ENCODE measurements at regions not wholly inside any gene's neighbourhood (a gene's known extent, or its start where the extent isn't known, plus 50 kb on each side); places are given as distances from the start of the nearest gene placed in this dataset.

DNA sequence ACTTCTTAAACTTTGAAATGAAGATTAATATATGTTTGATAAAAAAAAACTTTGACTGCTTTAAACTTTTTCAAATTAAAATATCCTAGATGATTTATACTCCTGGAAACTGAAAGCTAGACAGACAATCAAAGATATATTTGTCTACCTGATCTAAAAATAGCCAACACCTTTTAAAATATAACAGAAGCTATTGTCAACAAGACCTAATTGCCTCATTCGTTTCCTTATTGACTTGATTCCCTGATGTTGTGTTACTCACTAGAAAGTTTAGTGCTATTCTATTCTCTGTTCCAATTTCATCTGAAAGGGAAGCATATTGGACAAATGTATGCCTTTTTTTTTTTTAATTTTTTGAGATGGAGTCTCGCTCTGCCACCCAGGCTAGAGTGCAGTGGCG is 445.6 kb upstream of the ADAMTS5 start:
- TF ChIP-seq CTCF (IDR thresholded peaks at IDR 0.05) = no peak
- H3K4me3 ChIP-seq = no peak overlapping the region
- H3K27ac ChIP-seq = no peak overlapping the region
- DNase-seq (ENCODE audit: low spot score) = no peak

GRCh38 chr21:27408826-27409225 is 441.9 kb upstream of the ADAMTS5 start:
- DNase-seq (ENCODE audit: low spot score) = no peak
- TF ChIP-seq CTCF (IDR thresholded peaks at IDR 0.05) = no peak
- H3K4me3 ChIP-seq = no peak overlapping the region
- H3K27ac ChIP-seq = no peak overlapping the region

- DNase-seq (ENCODE audit: low spot score) = no peak
- H3K27ac ChIP-seq = no peak overlapping the region
- TF ChIP-seq CTCF (IDR thresholded peaks at IDR 0.05) = no peak
- no peak overlapping the region for H3K4me3 ChIP-seq
Observed at GRCh38 chr21:27407271-27407670, 440.4 kb upstream of the ADAMTS5 start.

DNA sequence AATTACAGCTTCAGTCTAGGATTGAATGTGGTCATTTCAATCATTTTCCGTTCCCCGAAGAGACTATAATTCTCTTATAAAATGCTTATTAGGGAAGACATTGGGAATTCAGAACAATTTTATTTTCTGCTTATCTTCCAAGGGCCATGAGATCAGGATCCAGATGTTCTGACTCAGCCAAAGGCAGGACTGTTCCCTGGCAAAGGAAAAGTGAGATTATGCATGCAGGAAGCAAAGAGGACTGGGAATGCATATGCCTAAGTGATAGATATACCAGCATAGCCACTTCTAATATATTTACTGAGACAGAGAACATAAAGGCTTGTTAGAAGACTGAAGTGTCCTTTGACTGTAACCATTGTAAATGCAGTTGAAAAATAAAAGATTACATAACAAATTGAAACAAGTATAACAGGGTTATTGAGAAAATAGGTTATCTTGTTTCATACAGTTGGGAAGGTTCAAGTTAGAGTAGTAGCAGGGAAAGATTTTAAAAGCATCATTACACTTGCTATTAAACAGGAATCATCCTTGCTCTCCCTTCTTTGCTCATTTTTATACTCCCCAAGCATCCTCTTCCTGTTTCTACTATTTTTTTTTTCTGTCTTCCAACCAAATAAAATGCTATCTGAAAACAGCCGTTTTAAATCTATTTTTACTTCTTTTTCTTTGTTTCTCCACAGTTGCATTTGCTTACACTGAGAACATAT is 439.6 kb upstream of the ADAMTS5 start:
- no peak for TF ChIP-seq CTCF (IDR thresholded peaks at IDR 0.05)
- Histone ChIP-seq H3K27ac (no peak overlapping the region), H3K4me3 (no peak overlapping the region)
- DNase-seq (ENCODE audit: low spot score) = no peak

DNA sequence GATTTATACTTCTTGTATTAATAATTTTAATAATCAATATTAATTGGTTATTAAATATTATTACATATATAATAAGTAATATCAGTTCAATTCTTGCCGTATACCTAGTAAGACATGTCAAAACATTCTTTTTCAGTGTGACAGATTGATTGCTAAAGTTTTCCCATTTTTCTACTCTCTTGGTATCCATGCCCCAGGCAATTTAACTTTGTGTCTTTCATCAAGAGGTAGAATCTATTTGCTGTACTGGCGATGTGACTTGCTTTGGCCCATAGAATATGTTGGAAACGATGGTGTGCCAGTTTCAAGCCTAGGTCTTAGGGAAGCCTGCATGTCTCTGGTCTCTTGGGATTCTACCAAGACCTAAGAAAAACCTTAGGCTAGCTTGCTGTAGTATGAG is 436.1 kb upstream of the ADAMTS5 start:
- no peak for TF ChIP-seq CTCF (IDR thresholded peaks at IDR 0.05)
- no peak for DNase-seq (ENCODE audit: low spot score)
- H3K27ac ChIP-seq = no peak overlapping the region
- H3K4me3 ChIP-seq = no peak overlapping the region

DNA sequence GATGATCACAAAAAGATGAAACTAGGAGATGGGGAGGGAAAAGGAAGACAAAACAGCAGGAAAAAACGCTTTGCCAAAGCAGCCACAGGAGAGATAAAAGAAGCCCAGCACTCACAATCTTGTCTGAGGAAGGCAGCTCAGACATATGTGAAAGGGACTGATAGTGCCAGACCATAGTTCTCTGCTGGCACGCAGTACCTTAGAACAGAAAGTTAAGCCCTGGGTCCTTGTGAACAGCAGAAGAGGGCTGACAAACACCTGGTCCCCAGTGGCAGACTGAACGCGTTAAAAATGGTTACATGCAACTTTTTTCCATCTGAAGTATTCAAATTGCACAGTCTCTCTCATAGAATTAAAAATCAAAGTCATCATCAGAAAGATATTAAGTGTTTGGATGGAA is 433.2 kb upstream of the ADAMTS5 start:
- Histone ChIP-seq H3K27ac (no peak overlapping the region), H3K4me3 (no peak overlapping the region)
- no peak for DNase-seq (ENCODE audit: low spot score)
- TF ChIP-seq CTCF (IDR thresholded peaks at IDR 0.05) = no peak

GRCh38 chr21:27397578-27397977 is 430.7 kb upstream of the ADAMTS5 start:
- TF ChIP-seq CTCF (IDR thresholded peaks at IDR 0.05) = no peak
- Histone ChIP-seq H3K27ac (no peak overlapping the region), H3K4me3 (no peak overlapping the region)
- no peak for DNase-seq (ENCODE audit: low spot score)

All from coronary artery (tissue), 2 donors.